GM19324 (cell line): ENCODE measurements at regions not wholly inside any gene's neighbourhood (a gene's known extent, or its start where the extent isn't known, plus 50 kb on each side); places are given as distances from the start of the nearest gene placed in this dataset.
"Not testable (repeated sequence)": the region's sequence is repeated elsewhere in the genome, so short reads cannot be mapped to it uniquely, and the experiment has no call there.

Source experiments
- ATAC-seq: cut with Tn5 transposase; IDR thresholded peaks from one replicate; pipeline ENCODE4 v1.9.1; 2021; ENCODE audit warnings: mild to moderate bottlenecking, moderate library complexity; ENCODE audit not compliant: unreplicated experiment, low FRiP score

GRCh38 chr11:41519696-41520095, 60.2 kb upstream of the LRRC4C start:
- no peak for ATAC-seq

- no peak for ATAC-seq
Measured at GRCh38 chr11:41522391-41522790, 62.9 kb upstream of the LRRC4C start.

- ATAC-seq = no peak
Measured at GRCh38 chr11:41522899-41523672, 63.6 kb upstream of the LRRC4C start.

GRCh38 chr11:41527530-41527929, 68.1 kb upstream of the LRRC4C start:
- ATAC-seq = no peak

GRCh38 chr11:41532413-41532812, 73.0 kb upstream of the LRRC4C start:
- ATAC-seq = no peak

- ATAC-seq = no peak
Measured at GRCh38 chr11:41533761-41534160, 74.3 kb upstream of the LRRC4C start.

- ATAC-seq = no peak
Measured at GRCh38 chr11:41534391-41534790, 74.9 kb upstream of the LRRC4C start.

GRCh38 chr11:41534861-41535260, 75.4 kb upstream of the LRRC4C start:
- ATAC-seq = no peak

- ATAC-seq = no peak
Measured at GRCh38 chr11:41536021-41536568, 76.6 kb upstream of the LRRC4C start.

- not testable (repeated sequence) for ATAC-seq
Measured at GRCh38 chr11:41544902-41545301, 85.5 kb upstream of the LRRC4C start.

- no peak for ATAC-seq
Measured at GRCh38 chr11:41578421-41579051, 119.1 kb upstream of the LRRC4C start.

- ATAC-seq = no peak
Measured at GRCh38 chr11:41579546-41579945, 120.1 kb upstream of the LRRC4C start.

GRCh38 chr11:41609511-41609910, 150.1 kb upstream of the LRRC4C start:
- ATAC-seq = no peak

GRCh38 chr11:41612415-41612814, 153.0 kb upstream of the LRRC4C start:
- no peak for ATAC-seq

- ATAC-seq = no peak
Measured at GRCh38 chr11:41613326-41613725, 153.9 kb upstream of the LRRC4C start.

GRCh38 chr11:41622707-41623359, 163.4 kb upstream of the LRRC4C start:
- ATAC-seq = no peak

GRCh38 chr11:41659985-41660384, 200.5 kb upstream of the LRRC4C start:
- no peak for ATAC-seq

- no peak for ATAC-seq
Measured at GRCh38 chr11:41660585-41660984, 201.1 kb upstream of the LRRC4C start.

GRCh38 chr11:41665441-41666360, 206.2 kb upstream of the LRRC4C start:
- no peak for ATAC-seq

- no peak for ATAC-seq
Measured at GRCh38 chr11:41666951-41667653, 207.7 kb upstream of the LRRC4C start.
